PC-3 (cell line): ENCODE measurements at regions not wholly inside any gene's neighbourhood (a gene's known extent, or its start where the extent isn't known, plus 50 kb on each side); places are given as distances from the start of the nearest gene placed in this dataset.

Experiments used
- ATAC-seq: fragments of 200-7000 bp; cut with Tn5 transposase; 2 replicates; pipeline ENCODE4 v1.9.1; 2020; ENCODE audit warnings: mild to moderate bottlenecking, moderate library complexity
- BruUV-seq: library from RNA; stranded (reverse); fragments of 400-500 nt; replicated peaks from 2 replicates; lab custom pipeline; 2021; lab: Mats Ljungman, UMichigan
- CTCF ChIA-PET: fragments of 300-600 bp; sonication (Branson Sonifier 250); formaldehyde crosslinking; loops from one replicate; lab custom pipeline; 2022; ENCODE audit warnings: antibody characterized with exemption; lab: Charles Lee
- POLR2A ChIA-PET: fragments of 300-600 bp; sonication (Branson Sonifier 250); formaldehyde crosslinking; loops from one replicate; lab custom pipeline; 2022; ENCODE audit warnings: antibody characterized with exemption; ENCODE audit not compliant: unreplicated experiment; lab: Charles Lee
- DNase-seq: peaks from one replicate; pipeline ENCODE4 v3.0.0-alpha.2; 2015
- H2AFZ ChIP-seq: fragments of 300-600 bp; sonication (generic); 2 replicates; pipeline ENCODE4 v1.6.0; 2016; ENCODE audit warnings: antibody characterized with exemption, low read length
- H3F3A ChIP-seq: fragments of 300-600 bp; sonication (generic); one replicate; pipeline ENCODE4 v1.6.0; 2017; ENCODE audit warnings: antibody characterized with exemption, low read length, control low read depth, mild to moderate bottlenecking; ENCODE audit not compliant: unreplicated experiment
- H3K27ac ChIP-seq: fragments of 300-600 bp; sonication (generic); 2 replicates; pipeline ENCODE4 v1.5.1; 2016; ENCODE audit warnings: mild to moderate bottlenecking, low read length
- H3K27me3 ChIP-seq: fragments of 300-600 bp; sonication (generic); 2 replicates; pipeline ENCODE4 v1.6.1; 2016; ENCODE audit warnings: low read length, mixed read lengths
- H3K36me3 ChIP-seq: fragments of 300-600 bp; sonication (generic); 2 replicates; pipeline ENCODE4 v1.6.1; 2016; ENCODE audit warnings: low read depth, mixed run types, low read length, mixed read lengths
- H3K4me1 ChIP-seq: fragments of 300-600 bp; sonication (generic); 2 replicates; pipeline ENCODE4 v1.5.1; 2016; ENCODE audit warnings: low read length; ENCODE audit not compliant: insufficient read depth
- H3K4me2 ChIP-seq: fragments of 300-600 bp; sonication (generic); 2 replicates; pipeline ENCODE4 v1.6.0; 2016; ENCODE audit warnings: low read length
- H3K4me3 ChIP-seq: fragments of 300-600 bp; sonication (generic); 2 replicates; pipeline ENCODE4 v1.5.1; 2016; ENCODE audit warnings: mild to moderate bottlenecking, low read length, mixed read lengths
- H3K79me2 ChIP-seq: fragments of 300-600 bp; sonication (generic); 2 replicates; pipeline ENCODE4 v1.6.1; 2017; ENCODE audit warnings: low read length, mixed read lengths
- H3K9ac ChIP-seq: fragments of 300-600 bp; sonication (generic); 2 replicates; pipeline ENCODE4 v1.6.0; 2016; ENCODE audit warnings: mild to moderate bottlenecking, low read length
- H3K9me2 ChIP-seq: fragments of 300-600 bp; sonication (generic); replicated peaks from 2 replicates; pipeline ENCODE4 v1.6.1; 2016; ENCODE audit warnings: mixed run types, low read length, mixed read lengths
- H3K9me3 ChIP-seq: fragments of 300-600 bp; sonication (generic); 2 replicates; pipeline ENCODE4 v1.6.1; 2016; ENCODE audit warnings: low read length, mixed read lengths
- H4K20me1 ChIP-seq: fragments of 300-600 bp; sonication (generic); 2 replicates; pipeline ENCODE4 v1.6.1; 2016; ENCODE audit warnings: low read length, mixed read lengths
- EZH2 ChIP-seq: fragments of 300-600 bp; sonication (generic); IDR thresholded peaks from one replicate; pipeline ENCODE4 v1.6.1; 2017; ENCODE audit warnings: antibody characterized with exemption, mild to moderate bottlenecking, low read length; ENCODE audit not compliant: unreplicated experiment
- EZH2phosphoT487 ChIP-seq: fragments of 300-600 bp; sonication (generic); IDR thresholded peaks from 2 replicates; pipeline ENCODE4 v1.6.1; 2018; ENCODE audit warnings: mild to moderate bottlenecking, antibody characterized with exemption, low read length, borderline replicate concordance
- intact Hi-C: fragments of 100-400 bp; cut with micrococcal nuclease; formaldehyde crosslinking; loops from 2 replicates; pipeline ENCODE4 v1.9.0; 2023
- TF ChIP-seq, protein P1 (sequence below): fragments of 300-600 bp; sonication (generic); conservative IDR thresholded peaks from 2 replicates; pipeline ENCODE4 v1.5.1; 2017; ENCODE audit warnings: antibody characterized with exemption, low read depth, mild to moderate bottlenecking, low read length

GRCh38 chr18:73666772-73667171, 480.9 kb downstream of the FBXO15 start:
- H3K4me1 ChIP-seq = peaks cover 37% of the 10 kb centered on the region
- H3K9me3 ChIP-seq = no peaks in the 10 kb centered on the region
- H2AFZ ChIP-seq = no peak overlapping the region
- H3K4me3 ChIP-seq = no peak overlapping the region
- no peaks in the 10 kb centered on the region for H3K36me3 ChIP-seq
- no peaks in the 10 kb centered on the region for H4K20me1 ChIP-seq
- no peak overlapping the region for H3K9ac ChIP-seq
- TF ChIP-seq EZH2phosphoT487 (no peak), EZH2 (no peak)
- TF ChIP-seq, protein P1, sequence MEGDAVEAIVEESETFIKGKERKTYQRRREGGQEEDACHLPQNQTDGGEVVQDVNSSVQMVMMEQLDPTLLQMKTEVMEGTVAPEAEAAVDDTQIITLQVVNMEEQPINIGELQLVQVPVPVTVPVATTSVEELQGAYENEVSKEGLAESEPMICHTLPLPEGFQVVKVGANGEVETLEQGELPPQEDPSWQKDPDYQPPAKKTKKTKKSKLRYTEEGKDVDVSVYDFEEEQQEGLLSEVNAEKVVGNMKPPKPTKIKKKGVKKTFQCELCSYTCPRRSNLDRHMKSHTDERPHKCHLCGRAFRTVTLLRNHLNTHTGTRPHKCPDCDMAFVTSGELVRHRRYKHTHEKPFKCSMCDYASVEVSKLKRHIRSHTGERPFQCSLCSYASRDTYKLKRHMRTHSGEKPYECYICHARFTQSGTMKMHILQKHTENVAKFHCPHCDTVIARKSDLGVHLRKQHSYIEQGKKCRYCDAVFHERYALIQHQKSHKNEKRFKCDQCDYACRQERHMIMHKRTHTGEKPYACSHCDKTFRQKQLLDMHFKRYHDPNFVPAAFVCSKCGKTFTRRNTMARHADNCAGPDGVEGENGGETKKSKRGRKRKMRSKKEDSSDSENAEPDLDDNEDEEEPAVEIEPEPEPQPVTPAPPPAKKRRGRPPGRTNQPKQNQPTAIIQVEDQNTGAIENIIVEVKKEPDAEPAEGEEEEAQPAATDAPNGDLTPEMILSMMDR = no peak
- H3K4me2 ChIP-seq = no peak overlapping the region
- ChIA-PET POLR2A (no interaction called here), CTCF (no interaction called here)
- no peaks in the 10 kb centered on the region for H3K9me2 ChIP-seq
- no peak for DNase-seq
- H3F3A ChIP-seq = peaks cover 6% of the 10 kb centered on the region
- BruUV-seq = no TSS peak
- H3K27ac ChIP-seq = no peak overlapping the region
- intact Hi-C loops = no loop called here
- H3K79me2 ChIP-seq = no peaks in the 10 kb centered on the region
- ATAC-seq = no peak
- H3K27me3 ChIP-seq = no peaks in the 10 kb centered on the region

DNA sequence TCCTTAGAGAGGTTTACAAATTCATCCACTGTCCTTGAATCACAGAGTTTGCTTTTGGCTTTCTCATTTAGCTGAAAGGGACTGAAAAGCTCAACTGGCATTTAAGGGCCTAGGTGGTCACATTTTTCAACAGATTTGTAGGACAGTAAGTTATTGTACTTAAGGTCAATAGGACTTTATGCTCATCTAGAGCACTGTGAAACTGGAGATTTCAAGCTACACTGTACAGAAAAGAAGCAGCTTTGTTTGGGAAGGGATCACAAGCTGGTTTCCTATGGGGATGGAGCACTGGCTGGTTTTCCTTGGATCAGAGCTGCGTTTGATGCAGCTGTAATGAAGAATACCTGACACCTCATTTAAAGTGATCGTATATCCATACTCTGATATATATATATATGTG, 482.7 kb downstream of the FBXO15 start:
- no peaks in the 10 kb centered on the region for H3K9me3 ChIP-seq
- no peaks in the 10 kb centered on the region for H3K79me2 ChIP-seq
- H3K27me3 ChIP-seq = no peaks in the 10 kb centered on the region
- ChIA-PET POLR2A (no interaction called here), CTCF (no interaction called here)
- intact Hi-C loops = no loop called here
- TF ChIP-seq EZH2 (no peak), EZH2phosphoT487 (no peak)
- TF ChIP-seq, protein P1 = no peak
- H3K9me2 ChIP-seq = no peaks in the 10 kb centered on the region
- no peak overlapping the region for H3K27ac ChIP-seq
- no peak overlapping the region for H2AFZ ChIP-seq
- BruUV-seq = no TSS peak
- H3F3A ChIP-seq = peaks cover under 1% of the 10 kb centered on the region
- no peak for DNase-seq
- no peak overlapping the region for H3K4me2 ChIP-seq
- H4K20me1 ChIP-seq = no peaks in the 10 kb centered on the region
- peaks cover 27% of the 10 kb centered on the region for H3K4me1 ChIP-seq
- H3K36me3 ChIP-seq = no peaks in the 10 kb centered on the region
- no peak overlapping the region for H3K9ac ChIP-seq
- ATAC-seq = no peak
- no peak overlapping the region for H3K4me3 ChIP-seq

DNA sequence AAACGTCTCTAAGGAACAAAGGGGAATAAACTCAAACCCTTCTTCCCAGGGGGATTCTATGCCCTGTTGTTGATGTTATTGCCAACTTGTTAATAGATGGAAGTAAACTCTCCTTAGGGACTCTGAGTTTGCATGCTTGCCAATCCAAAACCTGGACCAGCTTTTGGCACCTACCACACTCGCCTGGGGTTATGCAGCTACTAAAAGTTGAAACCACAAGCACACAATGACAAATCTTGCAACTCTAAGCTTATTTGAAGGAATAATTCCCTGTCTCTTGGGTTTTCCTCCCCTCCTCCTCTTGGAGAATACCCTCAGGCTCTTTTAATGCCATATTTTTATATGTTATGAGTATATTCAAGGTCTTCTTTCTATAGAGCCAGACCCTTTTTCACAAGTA, 484.1 kb downstream of the FBXO15 start:
- peak; percentile 91 for DNase-seq
- no peaks in the 10 kb centered on the region for H3K27me3 ChIP-seq
- no peak overlapping the region for H2AFZ ChIP-seq
- no peaks in the 10 kb centered on the region for H3F3A ChIP-seq
- H3K9me3 ChIP-seq = no peaks in the 10 kb centered on the region
- H3K9me2 ChIP-seq = no peaks in the 10 kb centered on the region
- intact Hi-C loops = no loop called here
- H3K4me3 ChIP-seq = no peak overlapping the region
- no TSS peak for BruUV-seq
- TF ChIP-seq EZH2phosphoT487 = no peak
- TF ChIP-seq, protein P1 = no peak
- TF ChIP-seq EZH2 = no peak
- peak; percentile 68 for ATAC-seq
- H3K4me1 ChIP-seq = peaks cover 16% of the 10 kb centered on the region
- H3K4me2 ChIP-seq = peak overlapping the region; percentile 33; the same call in 1 of the 2 replicates
- H3K36me3 ChIP-seq = no peaks in the 10 kb centered on the region
- POLR2A ChIA-PET = no interaction called here
- peak overlapping the region; percentile 70 for H3K27ac ChIP-seq
- no peak overlapping the region for H3K9ac ChIP-seq
- CTCF ChIA-PET = no interaction called here
- no peaks in the 10 kb centered on the region for H3K79me2 ChIP-seq
- no peaks in the 10 kb centered on the region for H4K20me1 ChIP-seq
